ENCODE measurements at regions not wholly inside any gene's neighbourhood (a gene's known extent, or its start where the extent isn't known, plus 50 kb on each side); places are given as distances from the start of the nearest gene placed in this dataset.

DNA sequence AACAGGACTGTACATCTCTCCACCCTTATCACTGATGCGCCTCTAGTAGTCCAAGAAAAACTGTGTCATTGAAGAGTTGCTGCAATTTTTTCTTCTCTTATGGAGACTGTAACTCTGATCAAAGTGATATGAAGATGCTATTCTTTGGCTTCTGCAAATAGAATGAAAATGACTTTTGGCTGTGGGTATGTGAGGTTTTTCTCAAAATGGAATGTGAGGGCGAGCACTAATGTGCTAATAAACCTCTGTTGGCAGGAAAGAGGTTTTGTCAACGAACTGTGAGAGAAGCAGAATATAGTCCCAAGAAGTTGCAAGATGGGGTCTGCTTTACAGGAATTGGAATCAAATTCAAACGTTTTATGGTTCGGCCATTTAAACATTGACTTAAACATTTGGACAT, 252.0 kb upstream of the GAS1 start:
- H2AK5ac ChIP-seq (ENCODE audit: low read depth, low read length): no peak overlapping the region
- no peak overlapping the region for H2BK12ac ChIP-seq (ENCODE audit: low read depth, low read length)
- no peak overlapping the region for H3K23ac ChIP-seq (ENCODE audit: insufficient read length)
- ChIA-PET POLR2A (ENCODE audit: partially characterized antibody) (no interaction called here), CTCF (ENCODE audit: partially characterized antibody) (interaction anchor here (1.7 kb wide), 1 partner anchor 53 kb away, joined by 3 read pairs; no protein-coding TSS in a partner anchor)
- no peak overlapping the region for H3K4me2 ChIP-seq (ENCODE audit: insufficient read depth in 1 of 2, low read depth in 2 of 2, low read length in 2 of 2)
- no peaks in the 10 kb centered on the region for H3K79me2 ChIP-seq (ENCODE audit: control insufficient read depth in 1 of 2, insufficient read depth in 2 of 2, low read length in 2 of 2)
- H4K5ac ChIP-seq (ENCODE audit: insufficient read length, low read depth, low read length): no peak overlapping the region
- H4K8ac ChIP-seq (ENCODE audit: extremely low read depth, insufficient read depth, low read length): no peak overlapping the region
- H2BK15ac ChIP-seq (ENCODE audit: low read length): no peak overlapping the region
- no peak overlapping the region for H3K9ac ChIP-seq (replicated peaks in 1 of 4; ENCODE audit: extremely low read depth in 1 of 4, low read depth in 3 of 4, low read length in 3 of 4)
- no peak overlapping the region for H3K18ac ChIP-seq (ENCODE audit: extremely low read depth, low read length)
- H4K20me1 ChIP-seq (replicated peaks in 1 of 2; ENCODE audit: control insufficient read depth in 1 of 2, insufficient read depth in 2 of 2, low read length in 2 of 2): no peaks in the 10 kb centered on the region
- no peak overlapping the region for H4K91ac ChIP-seq (replicated peaks; ENCODE audit: insufficient read length, low read length)
- H2AFZ ChIP-seq (ENCODE audit: low read length): no peak overlapping the region
- no peak overlapping the region for H2BK120ac ChIP-seq (replicated peaks; ENCODE audit: low read depth, low read length)
- FAIRE-seq: no peak
- H3K4ac ChIP-seq (replicated peaks; ENCODE audit: insufficient read length, low read depth, low read length): no peak overlapping the region
- DNase-seq (ENCODE audit: low read depth in 1 of 2, low spot score in 2 of 2): no peak
- H3K9me3 ChIP-seq (ENCODE audit: insufficient read depth in 2 of 2, low read depth in 1 of 2, low read length in 1 of 2): no peaks in the 10 kb centered on the region
- H3K23me2 ChIP-seq (ENCODE audit: low read depth, low read length): no peaks in the 10 kb centered on the region
- peaks cover 0 to 7% (median 0%) of the 10 kb centered on the region in 4 experiments; a peak in 3 of 7 replicates for H3K4me1 ChIP-seq (replicated peaks in 1 of 4; ENCODE audit: control insufficient read depth in 3 of 4, insufficient read depth in 4 of 4, low read length in 3 of 4)
- H3K56ac ChIP-seq (replicated peaks; ENCODE audit: insufficient read length, low read depth, low read length): no peak overlapping the region
- H3K36me3 ChIP-seq (ENCODE audit: control insufficient read depth in 2 of 4, insufficient read depth in 4 of 4, low read length in 3 of 4): no peaks in the 10 kb centered on the region
- no peaks in the 10 kb centered on the region; a peak in 1 of 7 replicates for H3K27me3 ChIP-seq (replicated peaks in 1 of 4; ENCODE audit: control insufficient read depth in 3 of 4, extremely low read depth in 1 of 4, insufficient read depth in 3 of 4, low read length in 3 of 4)
- no peak overlapping the region for H2BK5ac ChIP-seq (ENCODE audit: low read depth, low read length)
- no peak overlapping the region for H3K27ac ChIP-seq (ENCODE audit: low read depth, low read length)
- no peak overlapping the region for H2BK20ac ChIP-seq (ENCODE audit: low read length)
- H3K4me3 ChIP-seq (ENCODE audit: extremely low read depth in 1 of 4, insufficient read depth in 2 of 4, low read depth in 3 of 4, low read length in 4 of 4): no peak overlapping the region
- H3K14ac ChIP-seq (ENCODE audit: insufficient read length): no peak overlapping the region
- 91% methylated on average over 5 of the region's 5 CpGs; no CpG with 5 or more reads in 1 of the 2 experiments for WGBS, 2 experiments (ENCODE audit: extremely low coverage in 1 of 2, insufficient coverage in 1 of 2, insufficient read length in 1 of 2, insufficient replicate concordance in 2 of 2, low coverage in 1 of 2, low lambda C conversion rate in 2 of 2, missing lambda C conversion rate in 1 of 2)
- no peaks in the 10 kb centered on the region for H3K79me1 ChIP-seq (ENCODE audit: low read depth, low read length)
- TF ChIP-seq SAP30 (IDR thresholded peaks at IDR 0.05; ENCODE audit: insufficient read depth, insufficient replicate concordance, low read length): no peak
- TF ChIP-seq, protein P1, sequence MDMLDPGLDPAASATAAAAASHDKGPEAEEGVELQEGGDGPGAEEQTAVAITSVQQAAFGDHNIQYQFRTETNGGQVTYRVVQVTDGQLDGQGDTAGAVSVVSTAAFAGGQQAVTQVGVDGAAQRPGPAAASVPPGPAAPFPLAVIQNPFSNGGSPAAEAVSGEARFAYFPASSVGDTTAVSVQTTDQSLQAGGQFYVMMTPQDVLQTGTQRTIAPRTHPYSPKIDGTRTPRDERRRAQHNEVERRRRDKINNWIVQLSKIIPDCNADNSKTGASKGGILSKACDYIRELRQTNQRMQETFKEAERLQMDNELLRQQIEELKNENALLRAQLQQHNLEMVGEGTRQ (IDR thresholded peaks at IDR 0.05; ENCODE audit: low read length): no peak
- TF ChIP-seq TEAD4 (IDR thresholded peaks at IDR 0.05; ENCODE audit: low read depth, low read length): no peak
- no peak for TF ChIP-seq JUN (IDR thresholded peaks at IDR 0.05; ENCODE audit: low read depth, low read length)
- TF ChIP-seq BCL11A (IDR thresholded peaks at IDR 0.05; ENCODE audit: low read depth in 2 of 2, low read length in 2 of 2): no peak
- TF ChIP-seq RXRA (IDR thresholded peaks at IDR 0.05; ENCODE audit: insufficient read depth, low read depth, low read length): no peak
- TF ChIP-seq EP300 (IDR thresholded peaks at IDR 0.05; ENCODE audit: borderline replicate concordance in 1 of 2, low read depth in 2 of 2, low read length in 2 of 2): no peak
- no peak for TF ChIP-seq JUND (IDR thresholded peaks at IDR 0.05; ENCODE audit: low read length)
